GM18502 (cell line): ENCODE measurements at regions not wholly inside any gene's neighbourhood (a gene's known extent, or its start where the extent isn't known, plus 50 kb on each side); places are given as distances from the start of the nearest gene placed in this dataset.
"Not testable (repeated sequence)": the region's sequence is repeated elsewhere in the genome, so short reads cannot be mapped to it uniquely, and the experiment has no call there.

Source experiments
- ATAC-seq: cut with Tn5 transposase; IDR thresholded peaks from one replicate; pipeline ENCODE4 v1.9.1; 2021; ENCODE audit warnings: mild to moderate bottlenecking; ENCODE audit not compliant: unreplicated experiment, poor library complexity

DNA sequence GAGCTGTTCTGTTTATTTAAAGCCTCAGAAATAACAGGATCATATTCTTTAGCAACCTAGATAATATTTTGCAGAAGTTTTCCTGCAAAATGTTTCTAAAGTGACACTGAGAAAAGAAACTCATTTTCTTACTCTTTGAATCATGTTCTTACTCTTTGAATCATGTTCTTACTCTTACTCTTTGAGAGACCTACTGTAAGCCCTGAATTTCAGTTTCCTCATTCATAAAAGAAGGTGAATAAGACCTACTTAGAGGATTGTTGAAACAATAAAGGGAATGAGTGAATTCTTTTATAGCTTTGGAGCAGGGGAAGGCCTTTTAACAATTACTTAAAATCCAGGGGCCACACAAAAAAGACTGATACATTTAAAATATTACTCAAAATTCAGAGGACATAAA, 221.7 kb upstream of the CMC1 start:
- ATAC-seq: no peak

DNA sequence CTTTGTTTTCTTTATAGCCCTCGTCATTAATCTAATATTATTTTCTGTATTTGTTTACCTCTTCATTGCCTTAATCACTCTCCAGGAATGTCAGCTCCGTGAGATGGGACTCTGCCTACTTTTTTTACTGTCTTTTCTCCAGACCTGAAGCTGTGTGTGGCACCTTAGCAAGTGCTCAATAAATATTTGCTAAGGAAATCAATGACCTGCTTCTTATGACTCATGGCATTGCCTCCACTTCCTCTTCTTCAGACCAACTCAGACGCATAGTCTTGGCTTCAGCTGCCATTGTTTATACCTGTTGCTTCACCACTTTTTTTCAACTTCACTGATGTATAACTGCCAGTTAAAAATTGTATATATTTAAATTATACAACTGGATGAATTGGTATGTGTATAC, 218.5 kb upstream of the CMC1 start:
- ATAC-seq: no peak

DNA sequence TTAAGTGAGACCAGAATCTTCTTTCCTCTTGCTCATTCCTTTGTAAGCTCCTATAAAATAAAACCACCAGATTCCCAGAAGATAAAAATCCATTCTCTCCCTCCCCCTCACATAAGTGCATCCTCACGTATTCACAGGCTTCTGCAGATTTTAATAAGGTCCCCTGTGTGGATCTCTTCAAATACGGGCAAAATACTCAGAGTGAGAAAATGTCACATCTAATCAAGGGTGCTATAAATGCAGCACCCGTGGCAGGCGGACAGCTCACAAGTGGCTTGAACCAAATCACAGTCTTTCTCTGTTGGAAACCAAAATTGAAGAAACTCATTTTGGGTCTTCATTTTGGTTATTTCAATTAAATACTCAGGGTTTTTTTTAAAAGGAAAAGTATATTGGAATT, 212.9 kb upstream of the CMC1 start:
- no peak for ATAC-seq

DNA sequence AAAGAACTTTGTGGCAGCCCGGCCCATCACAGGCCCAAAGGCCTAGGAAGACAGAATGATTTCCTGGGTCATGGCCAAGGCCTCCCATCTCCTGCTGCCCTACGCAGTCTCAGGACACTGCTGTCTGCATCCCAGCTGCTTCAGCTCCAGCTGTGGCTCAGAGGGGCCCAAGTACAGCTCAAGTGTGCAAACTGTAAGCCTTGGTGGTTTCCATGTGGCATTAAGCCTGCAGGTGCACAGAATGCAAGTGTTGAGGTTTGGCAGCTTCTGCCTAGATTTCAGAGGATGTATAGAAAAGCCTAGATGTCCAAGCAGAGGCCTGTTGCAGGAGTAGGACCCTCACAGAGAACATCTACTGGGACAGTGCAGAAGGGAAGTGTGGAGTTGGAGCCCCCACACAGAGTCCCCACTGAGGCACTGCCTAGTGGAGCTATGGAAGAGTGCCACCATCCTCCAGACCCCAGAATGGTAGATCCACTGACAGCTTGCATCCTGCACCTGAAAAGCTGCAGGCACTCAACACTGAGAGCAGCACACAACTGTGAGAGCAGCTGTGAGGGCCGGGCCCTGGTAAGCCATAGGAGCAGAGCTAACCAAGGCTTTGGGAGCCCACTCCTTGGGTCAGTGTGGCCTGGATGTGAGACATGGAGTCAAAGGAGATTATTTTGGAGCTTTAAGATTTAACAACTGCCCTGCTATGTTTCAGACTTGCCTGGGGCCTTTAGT, 208.2 kb upstream of the CMC1 start:
- no peak for ATAC-seq

DNA sequence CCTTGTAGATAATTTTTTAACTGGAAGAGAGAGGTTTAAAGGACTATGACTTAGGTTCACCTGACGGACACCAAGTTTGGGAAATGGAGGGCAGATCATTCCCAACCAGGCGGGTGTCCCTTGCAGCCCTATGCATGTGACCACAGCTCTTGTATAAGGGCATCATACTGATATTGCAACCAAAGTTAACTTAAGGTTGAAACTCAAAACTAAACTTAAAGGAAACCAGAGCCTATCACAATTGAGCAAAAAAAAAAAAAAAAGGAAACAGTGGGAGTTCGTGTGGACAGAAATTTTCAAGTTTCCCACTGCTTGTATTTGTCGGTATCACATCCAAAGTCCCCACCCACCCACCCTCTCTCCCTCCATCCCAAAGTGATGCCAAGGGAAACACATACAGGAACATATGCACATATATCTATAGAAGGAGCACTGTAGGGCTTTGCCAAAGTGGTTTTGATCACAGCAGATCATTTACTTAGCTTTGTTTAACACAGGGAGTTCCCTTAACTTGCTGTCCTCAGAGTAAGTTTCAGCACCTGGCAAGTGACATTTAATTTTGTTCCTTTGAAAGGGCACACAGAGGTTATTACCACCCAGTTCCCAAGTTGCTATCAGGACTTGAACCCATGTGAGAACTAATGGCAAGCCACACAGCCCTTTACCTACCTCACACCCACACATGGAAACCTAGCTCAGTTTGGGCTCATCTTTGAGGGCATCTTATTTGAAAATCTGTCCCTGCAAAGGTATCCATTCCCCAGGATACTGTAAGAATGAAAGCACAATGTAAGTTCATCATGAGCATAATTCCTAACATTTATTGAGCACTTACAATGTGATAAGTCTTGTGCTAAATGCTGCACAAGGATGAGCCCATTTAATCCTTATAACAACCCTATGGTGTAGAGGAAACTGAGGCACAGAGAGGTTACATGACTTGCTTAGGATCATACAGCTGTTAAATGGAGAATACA, 204.5 kb upstream of the CMC1 start:
- ATAC-seq: peak; percentile 53

DNA sequence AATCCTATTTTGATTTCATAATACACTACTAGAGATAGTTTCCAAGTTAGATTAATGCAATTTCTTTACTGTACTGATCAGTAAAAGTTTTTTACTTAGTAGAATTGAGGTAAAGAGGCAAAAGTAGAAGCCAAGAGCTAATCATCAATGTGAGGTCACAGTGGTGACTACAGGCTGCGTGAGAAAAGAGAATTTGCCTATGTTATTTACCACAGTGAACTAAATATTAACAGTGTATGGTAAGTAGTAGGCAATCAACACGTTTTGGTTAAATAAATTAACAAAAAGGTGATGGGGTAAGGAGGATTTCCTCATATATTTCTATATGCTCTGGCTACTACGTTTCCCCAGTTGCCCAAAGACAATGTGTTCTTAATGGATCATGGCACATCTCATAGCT, 202.2 kb upstream of the CMC1 start:
- ATAC-seq: no peak

DNA sequence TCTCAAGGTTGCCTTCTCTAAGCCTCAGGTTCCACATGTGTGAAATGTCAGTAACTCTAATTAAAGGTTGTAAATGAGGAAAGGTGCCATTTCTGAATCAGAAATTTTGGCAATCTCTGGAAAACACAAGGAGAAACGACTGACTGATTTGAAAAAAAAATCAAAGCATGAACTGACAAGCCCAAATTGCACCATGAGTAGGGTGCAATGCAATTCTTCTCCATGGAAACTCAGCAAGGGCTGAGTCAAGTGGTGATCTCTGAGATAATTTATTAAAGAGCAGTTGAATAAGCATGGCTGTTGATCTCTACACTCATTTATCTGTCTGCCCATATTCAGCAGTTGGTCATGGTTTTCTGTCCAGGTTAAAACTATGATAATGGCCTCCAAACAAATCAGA, 201.6 kb upstream of the CMC1 start:
- ATAC-seq: no peak

DNA sequence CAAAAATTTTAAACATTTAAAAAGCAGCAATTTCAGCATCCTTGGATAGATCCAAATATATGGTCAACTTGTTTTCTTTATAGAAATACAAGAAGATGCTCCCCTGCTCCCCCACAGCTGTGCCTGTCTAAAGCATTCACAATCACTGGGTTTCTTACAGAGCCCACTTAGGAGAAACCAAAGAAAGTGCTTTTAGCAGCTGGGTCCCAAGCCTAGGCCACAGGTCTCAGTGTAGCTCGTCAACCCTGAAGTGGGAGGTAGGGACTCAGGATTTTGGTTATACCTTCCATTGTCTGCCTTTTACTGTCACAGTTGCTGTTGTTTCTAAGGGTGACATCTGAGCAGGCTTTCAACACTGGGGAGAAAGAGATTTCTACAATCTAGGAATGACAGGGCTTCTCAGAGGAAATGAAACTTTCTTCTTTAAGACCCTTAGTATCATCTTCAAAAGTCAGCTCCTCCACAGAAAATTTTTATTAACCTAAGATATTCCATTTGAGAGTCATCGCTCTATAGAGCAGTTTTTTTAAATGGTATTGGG, 199.3 kb upstream of the CMC1 start:
- peak; percentile 74 for ATAC-seq

DNA sequence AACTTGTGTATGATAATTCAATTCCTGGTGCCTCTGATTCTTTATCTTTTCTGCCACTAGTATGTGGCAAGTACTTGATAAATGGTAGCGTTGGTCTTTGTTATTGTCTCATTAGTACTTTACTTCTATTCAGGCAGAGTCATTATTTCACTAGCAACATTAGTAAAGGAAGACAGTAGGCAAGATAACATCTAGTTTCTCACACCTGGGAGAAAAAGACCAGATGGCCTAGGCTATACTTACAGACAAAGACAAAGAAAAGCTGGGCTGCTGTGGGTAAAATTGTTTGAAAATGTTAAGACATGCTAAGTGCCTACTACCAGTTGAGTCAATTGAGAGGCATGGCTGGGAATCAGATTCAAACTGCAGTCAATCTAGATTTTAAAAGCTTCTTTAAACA, 198.7 kb upstream of the CMC1 start:
- ATAC-seq: peak; percentile 71

DNA sequence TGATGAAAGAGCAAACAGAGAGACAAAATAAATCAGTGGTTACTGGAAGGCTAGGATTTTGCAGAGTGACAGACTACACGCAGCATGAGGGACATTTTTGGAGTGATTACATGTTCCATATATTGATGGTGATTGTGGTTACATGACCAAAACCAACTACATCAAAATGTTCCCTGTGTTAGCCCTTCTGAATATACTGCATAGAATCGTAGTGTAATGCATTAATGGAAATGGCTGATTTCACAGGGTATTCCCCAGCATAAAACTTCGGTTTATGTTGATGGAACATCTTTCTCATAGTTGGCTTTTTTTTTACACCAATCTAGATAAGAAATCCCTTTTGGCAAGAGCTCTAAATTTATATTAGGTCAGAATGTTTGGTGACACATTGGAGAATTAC, 191.3 kb upstream of the CMC1 start:
- no peak for ATAC-seq

DNA sequence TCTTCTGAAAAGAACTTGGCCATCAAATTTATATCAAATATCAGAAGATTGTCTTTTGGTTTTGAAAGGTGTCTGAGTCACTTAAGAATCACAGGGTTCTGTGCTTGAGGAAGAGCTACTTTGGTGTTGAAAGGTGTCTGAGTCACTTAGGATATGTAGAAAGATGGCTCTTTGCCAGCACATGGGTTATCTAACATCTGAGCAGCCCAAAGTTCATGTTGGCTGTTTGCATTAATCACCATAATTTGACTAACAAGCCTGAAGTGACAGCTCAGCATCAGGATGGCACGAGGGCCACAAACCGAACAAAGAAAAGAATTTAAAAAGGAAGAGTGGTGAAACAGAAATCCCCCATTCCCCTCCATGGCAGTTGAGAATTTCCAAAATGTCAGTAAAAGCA, 190.5 kb upstream of the CMC1 start:
- no peak for ATAC-seq

DNA sequence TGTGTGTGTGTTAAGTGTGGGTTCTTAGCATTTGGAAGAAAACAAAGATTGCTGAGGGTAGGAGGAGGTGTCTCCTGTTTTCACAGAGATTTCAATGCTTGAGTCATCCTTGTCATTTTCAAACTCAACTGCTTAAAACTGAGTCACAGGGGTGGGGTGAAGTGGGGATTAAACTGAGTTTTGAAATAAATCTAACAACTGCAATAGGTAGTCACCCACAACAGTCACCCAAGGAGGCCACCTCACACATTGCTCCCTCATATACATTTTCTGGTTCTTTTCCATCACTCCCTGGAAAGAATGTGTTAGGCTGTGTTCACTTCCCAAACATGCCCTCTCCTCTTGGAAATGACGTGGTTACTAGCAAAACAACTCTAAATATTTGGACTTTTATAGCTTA, 187.7 kb upstream of the CMC1 start:
- ATAC-seq: no peak

DNA sequence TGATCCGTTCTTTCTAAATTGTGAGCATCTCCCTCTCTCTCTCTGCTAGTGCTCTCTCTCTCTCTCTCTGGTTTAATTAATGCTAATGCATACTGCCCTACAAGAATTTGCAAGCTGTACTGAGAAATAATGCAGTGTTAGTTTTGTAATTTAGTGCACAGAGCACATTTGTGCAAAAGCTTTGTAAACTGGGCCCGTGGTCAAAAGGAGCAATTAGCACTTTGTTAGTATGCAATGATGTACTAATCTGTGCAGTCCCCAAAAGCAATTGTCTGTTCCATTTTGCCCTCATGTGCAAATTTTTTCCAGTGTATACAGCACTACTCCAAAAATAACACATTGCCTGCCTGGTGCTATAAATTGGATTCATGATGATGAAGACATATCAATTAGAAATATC, 184.6 kb upstream of the CMC1 start:
- no peak for ATAC-seq

DNA sequence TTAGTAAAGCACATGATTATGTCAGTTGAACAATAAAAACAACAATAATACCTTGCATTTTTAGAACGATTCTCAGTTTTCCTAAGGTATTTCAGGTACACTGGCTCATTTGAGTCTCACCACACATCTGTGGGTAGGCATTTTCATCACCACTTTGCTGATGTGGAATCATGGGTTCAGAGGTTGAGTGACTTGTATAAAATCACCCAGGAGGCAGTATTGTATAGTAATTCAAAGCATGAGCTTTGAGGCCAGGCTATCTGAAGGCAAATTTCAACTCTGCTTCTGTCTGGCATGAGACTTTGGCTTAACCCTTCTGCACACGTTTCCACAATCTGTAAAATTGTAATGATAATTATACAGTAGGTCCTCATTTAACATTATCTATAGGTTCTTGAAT, 183.9 kb upstream of the CMC1 start:
- no peak for ATAC-seq

DNA sequence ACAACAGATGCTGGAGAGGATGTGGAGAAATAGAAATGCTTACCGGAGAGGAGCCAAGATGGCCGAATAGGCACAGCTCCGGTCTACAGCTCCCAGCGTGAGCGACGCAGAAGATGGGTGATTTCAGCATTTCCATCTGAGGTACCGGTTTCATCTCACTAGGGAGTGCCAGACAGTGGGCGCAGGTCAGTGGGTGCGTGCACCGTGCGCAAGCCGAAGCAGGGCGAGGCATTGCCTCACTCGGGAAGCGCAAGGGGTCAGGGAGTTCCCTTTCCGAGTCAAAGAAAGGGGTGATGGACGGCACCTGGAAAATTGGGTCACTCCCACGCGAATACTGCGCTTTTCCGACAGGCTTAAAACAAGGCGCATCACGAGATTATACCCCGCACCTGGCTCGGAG, 182.2 kb upstream of the CMC1 start:
- ATAC-seq: not testable (repeated sequence)

DNA sequence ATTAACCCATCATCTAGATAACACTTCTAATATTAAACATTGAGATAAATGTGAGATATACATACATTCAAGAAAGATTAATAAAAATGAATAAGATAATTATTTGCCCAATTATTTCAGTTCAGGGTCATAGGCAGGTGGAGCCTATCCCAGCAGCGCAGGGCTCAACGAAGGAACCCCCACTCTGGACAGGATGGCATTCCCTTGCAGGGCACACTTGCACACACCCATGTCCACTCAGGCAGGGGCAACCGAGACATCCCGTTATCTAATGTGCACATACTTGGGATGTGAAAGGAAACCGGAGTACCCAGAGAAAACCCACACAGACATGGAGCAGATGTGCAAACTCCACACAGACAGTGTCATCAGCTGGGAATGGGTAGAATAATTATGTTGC, 175.4 kb upstream of the CMC1 start:
- no peak for ATAC-seq

DNA sequence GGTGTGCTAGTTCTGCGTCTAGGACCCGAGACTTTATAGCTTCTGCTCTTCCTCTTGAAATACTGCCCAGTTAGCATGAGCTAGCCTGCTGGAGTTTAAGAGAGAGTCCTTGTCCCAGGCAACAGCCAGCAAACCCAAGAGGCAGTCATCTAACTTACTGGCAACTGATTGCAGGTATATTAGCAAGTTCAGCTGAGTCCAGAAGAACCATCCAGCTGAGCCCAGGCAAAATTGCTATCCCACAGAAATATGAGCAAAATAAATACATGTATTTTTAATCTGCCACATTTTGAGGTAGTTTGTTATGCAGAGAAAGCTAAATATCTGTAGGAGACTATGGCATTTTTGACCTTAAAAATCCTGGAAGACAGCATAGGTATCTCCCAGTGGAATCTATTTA, 174.4 kb upstream of the CMC1 start:
- no peak for ATAC-seq

DNA sequence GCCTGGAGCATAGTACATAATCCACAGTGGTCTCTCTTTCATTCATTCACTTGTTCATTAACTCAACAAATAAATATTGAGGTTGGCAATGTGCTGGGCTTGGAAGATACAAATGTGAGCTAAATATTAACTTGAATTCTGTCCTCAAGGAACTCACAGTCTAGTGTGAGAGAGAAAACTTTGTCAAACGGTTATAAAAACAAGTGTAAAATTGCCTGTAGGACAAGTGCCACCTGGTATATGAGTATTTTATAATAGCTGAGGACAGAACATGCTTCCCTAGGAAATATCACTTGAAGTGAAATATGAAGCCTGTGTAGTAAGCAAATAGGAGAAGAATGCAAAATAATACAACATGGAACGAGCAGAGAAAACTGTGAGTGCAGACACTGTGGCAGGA, 173.1 kb upstream of the CMC1 start:
- ATAC-seq: no peak

DNA sequence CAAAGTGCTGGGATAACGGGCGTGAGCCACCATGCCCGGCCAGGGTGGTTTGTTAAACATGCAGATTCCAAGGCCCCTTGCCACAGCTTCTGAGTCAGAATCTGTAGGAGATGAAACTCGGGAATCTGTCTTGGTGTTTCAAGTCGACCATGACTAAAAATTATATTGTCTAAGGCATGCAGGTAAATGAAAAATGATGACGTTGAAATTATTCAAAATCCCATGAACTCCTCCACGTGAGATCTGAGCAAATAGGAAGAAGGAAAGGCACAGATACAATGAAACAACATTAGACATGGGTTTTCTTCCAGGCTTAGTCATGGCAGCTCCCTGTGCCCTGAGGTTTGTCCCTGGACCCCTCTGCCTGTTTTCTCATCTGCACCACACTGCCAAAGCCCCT, 172.0 kb upstream of the CMC1 start:
- ATAC-seq: no peak

DNA sequence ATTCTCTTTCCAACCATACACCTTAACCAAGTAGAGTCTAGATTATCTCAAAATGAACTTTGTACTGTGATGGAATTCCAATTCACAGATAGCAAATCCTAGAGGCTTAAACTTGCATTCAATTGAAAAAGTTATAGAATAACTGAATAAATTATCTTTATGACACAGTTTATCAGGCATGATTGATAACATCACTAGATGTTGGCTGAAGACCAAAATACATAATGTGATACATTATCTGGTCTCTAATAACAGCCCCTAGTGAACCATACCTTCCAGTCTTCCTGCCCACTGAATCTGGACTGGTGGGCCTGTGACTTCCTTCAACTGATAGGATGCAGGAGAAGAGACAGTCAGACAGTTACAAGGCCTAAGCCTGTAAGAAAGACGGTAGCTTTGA, 165.2 kb upstream of the CMC1 start:
- no peak for ATAC-seq

DNA sequence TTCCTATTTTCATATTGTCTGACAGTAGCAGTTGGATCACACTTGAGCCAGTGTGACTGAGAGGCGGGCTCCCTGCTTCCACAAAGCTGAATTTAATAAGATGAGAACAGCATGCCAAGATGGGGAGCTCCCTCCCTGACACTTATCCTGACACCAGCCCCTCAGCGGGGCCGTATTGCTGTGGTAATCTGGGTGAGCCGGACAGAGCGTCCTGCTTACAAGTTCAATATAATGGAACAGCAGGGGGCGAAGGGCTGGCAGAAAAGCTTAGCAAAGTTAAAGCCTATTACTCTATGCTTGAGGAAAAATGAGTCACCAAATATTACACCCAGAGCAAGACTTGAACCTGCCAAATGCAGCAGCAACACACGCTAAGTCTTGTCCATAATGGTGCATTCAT, 163.8 kb upstream of the CMC1 start:
- no peak for ATAC-seq
